ENCODE measurements at regions not wholly inside any gene's neighbourhood (a gene's known extent, or its start where the extent isn't known, plus 50 kb on each side); places are given as distances from the start of the nearest gene placed in this dataset.

DNA sequence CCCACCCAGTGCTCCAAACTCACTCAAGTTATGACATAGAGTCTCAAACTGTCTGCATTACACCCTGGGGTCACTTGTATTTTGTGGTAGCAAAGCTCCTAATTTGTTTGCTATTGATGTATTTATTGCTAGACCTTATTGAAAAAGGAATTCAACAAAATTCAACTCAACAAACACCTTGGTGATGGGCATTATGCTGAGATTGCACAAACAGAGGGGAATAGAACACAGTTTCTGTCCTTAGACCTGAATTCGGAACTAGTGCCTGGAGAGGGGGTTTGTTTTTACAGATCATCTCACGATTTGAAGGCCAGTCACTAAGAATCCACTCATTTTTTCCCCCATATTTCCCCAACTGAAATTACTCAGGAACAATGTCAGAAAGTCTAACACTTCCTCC lies 53.5 kb upstream of the MAPK4 start:
- H3K36me3 ChIP-seq = no peaks in the 10 kb centered on the region
- H3K27me3 ChIP-seq = no peaks in the 10 kb centered on the region
- no peak for TF ChIP-seq POLR2AphosphoS5 (IDR thresholded peaks at IDR 0.05)
- no peak for TF ChIP-seq EP300 (IDR thresholded peaks at IDR 0.05)
- TF ChIP-seq, protein P1, sequence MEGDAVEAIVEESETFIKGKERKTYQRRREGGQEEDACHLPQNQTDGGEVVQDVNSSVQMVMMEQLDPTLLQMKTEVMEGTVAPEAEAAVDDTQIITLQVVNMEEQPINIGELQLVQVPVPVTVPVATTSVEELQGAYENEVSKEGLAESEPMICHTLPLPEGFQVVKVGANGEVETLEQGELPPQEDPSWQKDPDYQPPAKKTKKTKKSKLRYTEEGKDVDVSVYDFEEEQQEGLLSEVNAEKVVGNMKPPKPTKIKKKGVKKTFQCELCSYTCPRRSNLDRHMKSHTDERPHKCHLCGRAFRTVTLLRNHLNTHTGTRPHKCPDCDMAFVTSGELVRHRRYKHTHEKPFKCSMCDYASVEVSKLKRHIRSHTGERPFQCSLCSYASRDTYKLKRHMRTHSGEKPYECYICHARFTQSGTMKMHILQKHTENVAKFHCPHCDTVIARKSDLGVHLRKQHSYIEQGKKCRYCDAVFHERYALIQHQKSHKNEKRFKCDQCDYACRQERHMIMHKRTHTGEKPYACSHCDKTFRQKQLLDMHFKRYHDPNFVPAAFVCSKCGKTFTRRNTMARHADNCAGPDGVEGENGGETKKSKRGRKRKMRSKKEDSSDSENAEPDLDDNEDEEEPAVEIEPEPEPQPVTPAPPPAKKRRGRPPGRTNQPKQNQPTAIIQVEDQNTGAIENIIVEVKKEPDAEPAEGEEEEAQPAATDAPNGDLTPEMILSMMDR (IDR thresholded peaks at IDR 0.05) = no peak
- no peak for TF ChIP-seq POLR2A (IDR thresholded peaks at IDR 0.05; ENCODE audit: low read depth)
- 85% methylated on average over 2 of the region's 2 CpGs for WGBS
- peak; percentile 39 for DNase-seq (ENCODE audit: extremely low spot score)
- H3K9me3 ChIP-seq = peaks cover 0 to 3% (median 0%) of the 10 kb centered on the region in 4 donors
- H3K27ac ChIP-seq (replicated peaks in 1 of 4) = no peak overlapping the region
- no peak overlapping the region for H3K4me3 ChIP-seq
- intact Hi-C loops (cut with DNase I) = no loop called here
- H3K4me1 ChIP-seq = no peaks in the 10 kb centered on the region

DNA sequence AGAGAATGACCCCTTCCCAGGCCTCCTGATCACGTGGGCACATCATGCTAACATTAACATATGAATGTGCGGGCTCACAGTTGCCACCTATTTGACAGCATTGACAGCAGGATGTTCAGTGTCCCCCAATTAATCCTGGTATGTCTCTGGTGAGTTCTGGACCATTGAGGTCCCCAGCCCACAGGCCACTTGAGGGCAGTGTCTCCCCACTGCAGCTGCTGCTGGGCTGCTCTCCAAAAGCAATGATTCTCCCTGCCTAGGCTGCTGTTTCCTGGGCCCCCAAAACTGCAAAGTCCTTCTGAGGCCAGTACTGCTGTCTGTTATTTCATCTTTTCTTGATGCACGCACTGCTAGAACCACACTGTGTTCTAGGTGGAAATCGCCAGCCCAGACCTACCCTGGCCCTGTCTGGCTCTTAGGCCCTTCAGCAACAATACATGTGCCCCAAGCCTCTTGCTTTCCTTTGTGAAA lies 52.7 kb upstream of the MAPK4 start:
- no peaks in the 10 kb centered on the region for H3K4me1 ChIP-seq
- DNase-seq (ENCODE audit: extremely low spot score) = peak; percentile 78
- intact Hi-C loops (cut with DNase I) = no loop called here
- TF ChIP-seq, protein P1 (IDR thresholded peaks at IDR 0.05) = peak; percentile 63 to 74 (median 67)
- TF ChIP-seq POLR2A (IDR thresholded peaks at IDR 0.05; ENCODE audit: low read depth) = no peak
- TF ChIP-seq EP300 (IDR thresholded peaks at IDR 0.05) = no peak
- peak in 1 of 2 donors; percentile 17 for TF ChIP-seq POLR2AphosphoS5 (IDR thresholded peaks at IDR 0.05)
- H3K9me3 ChIP-seq = peaks cover 0 to 3% (median 0%) of the 10 kb centered on the region in 4 donors
- no peaks in the 10 kb centered on the region for H3K36me3 ChIP-seq
- no peaks in the 10 kb centered on the region for H3K27me3 ChIP-seq
- H3K4me3 ChIP-seq = no peak overlapping the region
- no peak overlapping the region for H3K27ac ChIP-seq (replicated peaks in 1 of 4)
- WGBS = 38% methylated on average over 2 of the region's 4 CpGs

DNA sequence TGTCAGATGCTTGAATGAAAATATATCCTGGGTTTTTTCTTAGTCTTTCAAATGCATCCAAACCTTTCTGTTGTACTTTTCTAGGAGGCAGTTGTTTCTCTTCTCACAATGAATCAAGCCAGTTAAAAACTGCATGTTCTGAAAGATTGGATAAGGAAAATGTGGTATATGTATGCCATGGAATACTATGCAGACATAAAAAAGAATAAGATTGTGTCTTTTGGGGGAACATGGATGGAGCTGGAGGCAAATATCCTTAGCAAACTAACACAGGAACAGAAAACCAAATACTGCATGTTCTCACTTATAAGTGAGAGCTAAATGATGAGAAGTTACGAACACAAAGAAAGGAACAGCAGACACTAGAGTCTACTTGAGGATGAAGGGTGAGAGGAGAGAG lies 51.7 kb upstream of the MAPK4 start:
- TF ChIP-seq, protein P1 (IDR thresholded peaks at IDR 0.05) = no peak
- no peak for TF ChIP-seq POLR2A (IDR thresholded peaks at IDR 0.05; ENCODE audit: low read depth)
- no peak for TF ChIP-seq POLR2AphosphoS5 (IDR thresholded peaks at IDR 0.05)
- no peak for TF ChIP-seq EP300 (IDR thresholded peaks at IDR 0.05)
- intact Hi-C loops (cut with DNase I) = loop anchor here (1.0 kb wide), 1 partner anchor 276 kb away; no protein-coding TSS in a partner anchor
- Histone ChIP-seq H3K4me3 (no peak overlapping the region), H3K36me3 (no peaks in the 10 kb centered on the region), H3K27ac (replicated peaks in 1 of 4) (no peak overlapping the region), H3K27me3 (no peaks in the 10 kb centered on the region), H3K4me1 (no peaks in the 10 kb centered on the region), H3K9me3 (peaks cover 0 to 3% (median 0%) of the 10 kb centered on the region in 4 donors)
- DNase-seq (ENCODE audit: extremely low spot score) = no peak
- WGBS = 100% methylated on average over 1 of the region's 1 CpG

DNA sequence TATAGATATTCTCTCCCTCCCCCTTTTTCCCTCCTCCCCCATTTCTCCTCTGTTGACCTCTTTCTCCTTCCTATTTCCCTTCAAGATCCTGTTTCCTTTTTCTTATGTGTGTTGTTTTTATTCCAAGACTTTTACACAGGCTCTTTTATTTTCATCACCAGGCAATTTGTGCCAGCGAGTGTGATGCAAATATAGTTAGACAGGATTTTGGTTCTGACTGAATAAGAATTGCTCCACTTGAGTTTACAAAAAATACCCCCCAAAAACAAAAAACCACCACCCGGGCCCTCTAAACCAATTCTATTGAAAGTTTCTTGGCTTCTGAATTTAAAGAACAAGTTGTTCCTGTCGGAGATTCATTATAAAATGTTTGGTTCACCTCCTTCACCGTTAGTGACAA lies 50.9 kb upstream of the MAPK4 start:
- intact Hi-C loops (cut with DNase I) = no loop called here
- H3K4me1 ChIP-seq = no peaks in the 10 kb centered on the region
- H3K27ac ChIP-seq (replicated peaks in 1 of 4) = no peak overlapping the region
- TF ChIP-seq, protein P1 (IDR thresholded peaks at IDR 0.05) = no peak
- no peak for TF ChIP-seq POLR2AphosphoS5 (IDR thresholded peaks at IDR 0.05)
- no peaks in the 10 kb centered on the region for H3K36me3 ChIP-seq
- H3K27me3 ChIP-seq = no peaks in the 10 kb centered on the region
- no peak for DNase-seq (ENCODE audit: extremely low spot score)
- no peaks in the 10 kb centered on the region for H3K9me3 ChIP-seq
- 78% methylated on average over 4 of the region's 4 CpGs for WGBS
- H3K4me3 ChIP-seq = no peak overlapping the region

Data from esophagus muscularis mucosa (tissue), 4 donors.